HG02571 (cell line): ENCODE measurements at regions not wholly inside any gene's neighbourhood (a gene's known extent, or its start where the extent isn't known, plus 50 kb on each side); places are given as distances from the start of the nearest gene placed in this dataset.

ENCODE experiments used
- ATAC-seq: cut with Tn5 transposase; IDR thresholded peaks from one replicate; pipeline ENCODE4 v1.9.1; 2021; ENCODE audit warnings: mild to moderate bottlenecking, moderate library complexity; ENCODE audit not compliant: unreplicated experiment

- no peak for ATAC-seq
These were observed 109.0 kb upstream of the ACSL4 start for GRCh38 chrX:109841869-109842579.

GRCh38 chrX:109842611-109843010 is 109.6 kb upstream of the ACSL4 start:
- ATAC-seq = no peak

- peak; percentile 54 for ATAC-seq
These were observed 111.1 kb upstream of the ACSL4 start for GRCh38 chrX:109843963-109844751.

- no peak for ATAC-seq
These were observed 111.9 kb upstream of the ACSL4 start for GRCh38 chrX:109844986-109845385.

GRCh38 chrX:109845996-109846395 is 112.9 kb upstream of the ACSL4 start:
- no peak for ATAC-seq

GRCh38 chrX:109847257-109848187 is 114.5 kb upstream of the ACSL4 start:
- no peak for ATAC-seq

GRCh38 chrX:109848461-109849050 is 115.5 kb upstream of the ACSL4 start:
- peak; percentile 74 for ATAC-seq

DNA sequence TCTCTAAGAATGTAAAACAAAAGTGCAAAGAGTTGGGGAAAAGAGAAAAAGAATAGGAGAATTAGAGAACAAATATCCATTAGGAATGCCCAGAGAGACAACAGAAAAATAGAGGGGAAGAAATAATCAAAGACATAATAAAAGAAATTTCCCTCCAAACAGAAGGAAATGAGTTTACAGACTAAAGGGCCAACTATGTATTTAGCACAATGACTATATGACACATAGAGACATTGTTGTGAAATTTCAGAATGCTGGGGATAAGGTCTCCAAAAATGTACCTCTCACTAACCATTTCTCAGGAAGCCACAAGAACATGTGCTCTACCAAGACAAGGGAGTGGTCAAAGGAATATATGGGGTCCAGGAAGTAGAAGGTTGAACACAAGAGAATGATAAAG is 121.0 kb upstream of the ACSL4 start:
- no peak for ATAC-seq

- no peak for ATAC-seq
These were observed 122.4 kb upstream of the ACSL4 start for GRCh38 chrX:109855501-109855900.

DNA sequence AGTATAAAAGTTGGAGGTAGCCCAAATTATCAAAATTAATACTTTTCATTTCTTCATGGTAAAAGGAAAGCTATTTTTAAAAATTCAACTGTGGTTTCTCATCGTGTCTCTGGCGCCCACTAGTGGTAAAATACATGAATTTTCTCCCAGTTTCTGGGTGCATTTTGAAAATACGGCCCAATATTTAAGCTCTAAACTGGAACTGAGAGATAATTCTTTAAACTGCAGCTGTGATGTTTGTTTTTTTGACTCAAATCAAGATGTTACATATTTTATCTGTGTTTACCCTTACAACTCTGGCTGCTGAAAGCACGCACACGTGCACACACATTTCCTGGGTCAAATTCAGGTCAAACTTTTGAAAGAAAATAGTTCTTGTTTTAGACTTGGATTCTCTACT is 123.9 kb upstream of the ACSL4 start:
- ATAC-seq = no peak

DNA sequence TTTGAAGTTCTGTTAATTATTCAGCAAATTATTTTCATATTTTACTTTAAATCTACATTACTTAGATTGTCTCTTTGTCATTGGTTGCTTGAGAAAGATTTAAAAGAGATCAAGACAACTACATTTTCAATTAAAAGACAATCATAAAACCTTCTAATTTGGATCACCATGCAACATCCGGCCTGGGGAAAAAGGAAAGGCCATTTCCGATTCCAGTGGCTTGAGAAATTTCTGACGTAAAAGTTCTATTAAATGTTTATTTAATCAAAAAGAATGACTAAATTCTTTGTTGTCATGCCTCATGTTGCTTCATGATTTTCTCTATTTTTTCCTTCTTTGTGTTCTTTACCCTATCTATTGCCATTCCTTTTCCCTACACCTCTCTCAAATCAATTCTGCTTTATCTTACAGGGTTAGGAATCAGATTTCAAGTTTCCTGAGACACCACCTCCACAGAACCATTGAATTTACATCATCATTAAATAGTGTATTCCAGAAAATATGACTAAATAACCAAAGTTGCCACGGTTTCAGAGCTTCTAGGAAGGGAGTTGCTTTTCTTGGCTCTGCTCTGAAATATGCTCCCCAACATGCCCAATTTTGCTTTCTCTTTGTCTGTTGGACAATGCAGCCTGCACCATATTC is 124.6 kb upstream of the ACSL4 start:
- ATAC-seq = no peak

DNA sequence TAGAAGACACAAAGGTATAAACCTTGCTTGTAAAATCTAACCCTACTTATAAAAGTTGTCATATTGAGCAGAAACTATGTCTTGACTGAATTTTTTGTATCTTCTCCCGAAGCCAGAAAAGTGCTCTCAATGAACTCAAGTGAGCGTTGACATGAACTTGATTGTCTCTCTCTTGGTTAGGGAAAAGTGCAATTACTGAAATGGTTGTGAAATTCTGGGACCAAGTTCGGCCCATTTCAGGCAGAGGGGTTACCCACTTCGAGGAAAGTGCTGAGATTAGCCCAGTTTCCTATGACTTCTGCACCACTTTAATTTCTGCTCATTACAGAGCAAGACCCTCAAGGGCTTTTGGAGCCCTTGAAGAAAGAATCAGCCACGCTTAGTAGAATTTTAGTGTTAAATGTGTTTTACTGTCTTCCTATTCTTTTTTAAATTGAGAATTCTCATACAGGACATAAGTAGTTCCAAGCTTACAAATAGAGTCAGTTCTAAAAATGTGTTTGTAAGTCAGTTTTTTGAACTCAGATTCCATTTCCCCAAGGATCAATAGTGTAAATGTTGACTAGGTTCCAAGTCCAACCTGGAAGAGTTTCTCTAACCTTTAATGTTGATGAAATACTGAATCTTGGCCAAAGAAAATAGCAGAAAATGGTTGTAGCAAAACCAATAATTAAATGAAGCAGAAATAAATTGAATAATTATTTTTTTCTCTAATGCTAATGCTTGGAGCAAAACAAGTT is 125.7 kb upstream of the ACSL4 start:
- no peak for ATAC-seq

- no peak for ATAC-seq
These were observed 126.6 kb upstream of the ACSL4 start for GRCh38 chrX:109859651-109860050.

DNA sequence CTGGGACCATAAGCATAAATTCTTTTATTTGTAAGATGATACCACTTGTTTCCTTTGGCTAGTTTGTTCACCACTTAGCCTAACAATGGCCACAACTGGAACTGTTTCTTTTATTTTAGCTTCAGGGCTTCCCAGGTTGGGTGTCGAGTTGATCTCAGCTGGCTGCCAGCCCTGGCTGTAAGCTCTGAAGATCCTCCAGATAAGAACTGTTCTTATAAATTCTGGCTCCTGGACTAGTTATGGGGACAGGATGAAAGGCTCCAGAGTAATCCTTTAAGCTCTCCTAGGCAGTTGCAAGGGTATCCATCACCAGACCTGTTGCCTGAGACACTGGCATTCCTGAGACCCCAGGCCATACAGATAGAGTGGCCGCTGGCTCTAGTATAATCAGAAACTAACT is 129.4 kb upstream of the ACSL4 start:
- no peak for ATAC-seq

GRCh38 chrX:109863811-109864210 is 130.8 kb upstream of the ACSL4 start:
- no peak for ATAC-seq

- ATAC-seq = no peak
These were observed 131.6 kb upstream of the TMEM164 start for GRCh38 chrX:109871121-109871888.

GRCh38 chrX:109872021-109872732 is 130.7 kb upstream of the TMEM164 start:
- no peak for ATAC-seq

- ATAC-seq = no peak
These were observed 129.3 kb upstream of the TMEM164 start for GRCh38 chrX:109873574-109873973.
